ENCODE measurements at regions not wholly inside any gene's neighbourhood (a gene's known extent, or its start where the extent isn't known, plus 50 kb on each side); places are given as distances from the start of the nearest gene placed in this dataset.

- Mint-ChIP-seq H3K27ac (no peak overlapping the region), H3K36me3 (ENCODE audit: low read depth) (no peaks in the 10 kb centered on the region), H3K27me3 (ENCODE audit: low read depth) (no peaks in the 10 kb centered on the region), H3K4me3 (no peak overlapping the region), H3K4me1 (ENCODE audit: low read depth) (no peaks in the 10 kb centered on the region), H3K9me3 (peaks cover 14% of the 10 kb centered on the region)
- DNase-seq (ENCODE audit: low spot score) = no peak
Observed at GRCh38 chr18:64322189-64322588, 173.3 kb upstream of the LINC00305 start.

DNA sequence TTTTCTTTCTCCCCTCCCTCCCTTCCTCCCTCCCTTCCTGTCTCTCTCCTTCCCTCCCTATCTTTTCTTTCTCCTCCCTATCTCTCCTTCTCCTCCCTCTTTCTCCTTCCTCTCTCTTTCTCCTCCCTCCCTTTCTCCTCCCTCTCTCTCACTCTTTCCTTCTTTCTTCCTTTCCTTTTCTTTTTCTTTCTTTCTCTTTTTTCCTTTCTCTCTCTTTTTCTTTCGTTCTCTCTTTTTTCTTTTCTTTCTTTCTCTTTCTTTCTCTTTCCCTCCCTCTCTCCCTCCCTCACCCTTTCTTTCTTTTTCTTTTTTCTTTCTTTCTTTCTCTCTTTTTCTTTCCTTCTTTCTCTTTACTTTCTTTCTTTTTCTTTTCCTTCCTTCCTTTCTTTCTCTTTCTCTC lies 169.7 kb upstream of the LINC00305 start:
- peaks cover 14% of the 10 kb centered on the region for H3K9me3 Mint-ChIP-seq
- no peak for DNase-seq (ENCODE audit: low spot score)
- H3K27me3 Mint-ChIP-seq (ENCODE audit: low read depth) = no peaks in the 10 kb centered on the region
- no peaks in the 10 kb centered on the region for H3K4me1 Mint-ChIP-seq (ENCODE audit: low read depth)
- no peak overlapping the region for H3K27ac Mint-ChIP-seq
- no peaks in the 10 kb centered on the region for H3K36me3 Mint-ChIP-seq (ENCODE audit: low read depth)
- H3K4me3 Mint-ChIP-seq = no peak overlapping the region

- Mint-ChIP-seq H3K36me3 (ENCODE audit: low read depth) (no peaks in the 10 kb centered on the region), H3K4me3 (no peak overlapping the region), H3K27me3 (ENCODE audit: low read depth) (no peaks in the 10 kb centered on the region), H3K9me3 (no peaks in the 10 kb centered on the region), H3K4me1 (ENCODE audit: low read depth) (no peaks in the 10 kb centered on the region), H3K27ac (no peak overlapping the region)
- no peak for DNase-seq (ENCODE audit: low spot score)
Observed at GRCh38 chr18:64311859-64312258, 163.0 kb upstream of the LINC00305 start.

GRCh38 chr18:64295839-64296238 lies 147.0 kb upstream of the LINC00305 start:
- H3K4me3 Mint-ChIP-seq = no peak overlapping the region

DNA sequence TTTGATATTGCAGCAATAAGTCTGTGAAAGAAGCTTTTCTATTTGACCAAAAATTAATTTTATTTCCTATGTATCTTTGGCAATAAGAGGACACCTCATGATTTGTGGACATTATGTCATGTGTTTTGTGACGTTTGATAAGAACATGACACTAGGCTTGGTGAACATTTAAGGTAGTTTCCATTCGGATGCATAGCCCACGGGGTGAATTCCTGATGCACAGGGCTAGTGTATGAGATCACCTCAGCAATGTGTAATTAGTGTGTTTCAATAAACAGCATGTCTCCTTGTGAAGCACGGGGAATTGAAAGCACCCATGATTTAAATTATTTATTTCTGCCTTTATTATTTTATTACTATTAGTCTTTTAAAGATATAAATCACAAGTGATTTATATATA lies 146.1 kb upstream of the LINC00305 start:
- DNase-seq (ENCODE audit: low spot score) = no peak
- H3K4me1 Mint-ChIP-seq (ENCODE audit: low read depth) = no peaks in the 10 kb centered on the region
- no peaks in the 10 kb centered on the region for H3K27me3 Mint-ChIP-seq (ENCODE audit: low read depth)
- H3K36me3 Mint-ChIP-seq (ENCODE audit: low read depth) = no peaks in the 10 kb centered on the region
- no peak overlapping the region for H3K4me3 Mint-ChIP-seq
- H3K27ac Mint-ChIP-seq = no peak overlapping the region
- peaks cover 4% of the 10 kb centered on the region for H3K9me3 Mint-ChIP-seq

More at GRCh38 chr18:64295839-64296238, 147.0 kb upstream of the LINC00305 start:
- no peak overlapping the region for H3K27ac Mint-ChIP-seq
- H3K4me1 Mint-ChIP-seq (ENCODE audit: low read depth) = no peaks in the 10 kb centered on the region
- H3K36me3 Mint-ChIP-seq (ENCODE audit: low read depth) = no peaks in the 10 kb centered on the region
- peaks cover 4% of the 10 kb centered on the region for H3K9me3 Mint-ChIP-seq
- no peak for DNase-seq (ENCODE audit: low spot score)
- H3K27me3 Mint-ChIP-seq (ENCODE audit: low read depth) = no peaks in the 10 kb centered on the region

GRCh38 chr18:64288432-64288831 lies 139.5 kb upstream of the LINC00305 start:
- H3K27ac Mint-ChIP-seq = no peak overlapping the region
- H3K4me1 Mint-ChIP-seq (ENCODE audit: low read depth) = no peaks in the 10 kb centered on the region
- no peaks in the 10 kb centered on the region for H3K36me3 Mint-ChIP-seq (ENCODE audit: low read depth)

DNA sequence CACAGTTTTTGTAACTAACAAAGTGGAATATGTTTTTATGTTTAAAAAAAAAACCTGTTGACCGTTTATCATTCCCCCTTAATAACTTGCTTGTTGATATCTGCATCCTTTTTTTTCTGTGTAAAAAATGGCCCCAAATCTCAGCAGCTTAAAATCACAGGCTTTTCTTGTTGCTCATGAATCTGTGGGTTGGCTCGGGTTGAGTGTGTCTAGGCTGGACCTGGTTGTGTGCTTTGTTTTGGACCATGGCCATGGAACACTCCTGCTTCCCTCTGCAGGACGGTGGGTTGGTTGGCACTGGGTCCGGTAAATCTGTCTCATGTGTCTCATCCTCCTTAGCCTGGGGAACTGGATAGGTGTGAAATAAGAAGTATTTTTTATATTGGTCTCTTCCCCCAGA lies 139.0 kb upstream of the LINC00305 start:
- no peak overlapping the region for H3K27ac Mint-ChIP-seq
- H3K4me3 Mint-ChIP-seq = no peak overlapping the region
- no peak for DNase-seq (ENCODE audit: low spot score)
- H3K9me3 Mint-ChIP-seq = peaks cover 8% of the 10 kb centered on the region
- no peaks in the 10 kb centered on the region for H3K36me3 Mint-ChIP-seq (ENCODE audit: low read depth)
- no peaks in the 10 kb centered on the region for H3K4me1 Mint-ChIP-seq (ENCODE audit: low read depth)
- H3K27me3 Mint-ChIP-seq (ENCODE audit: low read depth) = no peaks in the 10 kb centered on the region

More at GRCh38 chr18:64288432-64288831, 139.5 kb upstream of the LINC00305 start:
- peaks cover 4% of the 10 kb centered on the region for H3K9me3 Mint-ChIP-seq
- H3K27me3 Mint-ChIP-seq (ENCODE audit: low read depth) = no peaks in the 10 kb centered on the region
- H3K4me3 Mint-ChIP-seq = no peak overlapping the region
- no peak for DNase-seq (ENCODE audit: low spot score)

- no peak for DNase-seq (ENCODE audit: low spot score)
- Mint-ChIP-seq H3K27ac (no peak overlapping the region), H3K9me3 (peaks cover 27% of the 10 kb centered on the region), H3K4me3 (no peak overlapping the region), H3K36me3 (ENCODE audit: low read depth) (no peaks in the 10 kb centered on the region), H3K27me3 (ENCODE audit: low read depth) (no peaks in the 10 kb centered on the region), H3K4me1 (ENCODE audit: low read depth) (no peaks in the 10 kb centered on the region)
Observed at GRCh38 chr18:64283059-64283458, 134.2 kb upstream of the LINC00305 start.

- Mint-ChIP-seq H3K27me3 (ENCODE audit: low read depth) (no peaks in the 10 kb centered on the region), H3K4me1 (ENCODE audit: low read depth) (no peaks in the 10 kb centered on the region)
Observed at GRCh38 chr18:64278026-64278425, 129.1 kb upstream of the LINC00305 start.

GRCh38 chr18:64276311-64277090 lies 127.6 kb upstream of the LINC00305 start:
- H3K36me3 Mint-ChIP-seq (ENCODE audit: low read depth) = no peaks in the 10 kb centered on the region
- H3K9me3 Mint-ChIP-seq = peaks cover 15% of the 10 kb centered on the region
- H3K27me3 Mint-ChIP-seq (ENCODE audit: low read depth) = no peaks in the 10 kb centered on the region
- H3K27ac Mint-ChIP-seq = no peak overlapping the region
- no peaks in the 10 kb centered on the region for H3K4me1 Mint-ChIP-seq (ENCODE audit: low read depth)
- no peak overlapping the region for H3K4me3 Mint-ChIP-seq
- DNase-seq (ENCODE audit: low spot score) = no peak

More at GRCh38 chr18:64278026-64278425, 129.1 kb upstream of the LINC00305 start:
- DNase-seq (ENCODE audit: low spot score) = no peak
- Mint-ChIP-seq H3K36me3 (ENCODE audit: low read depth) (no peaks in the 10 kb centered on the region), H3K9me3 (peaks cover 23% of the 10 kb centered on the region), H3K27ac (no peak overlapping the region), H3K4me3 (no peak overlapping the region)

DNA sequence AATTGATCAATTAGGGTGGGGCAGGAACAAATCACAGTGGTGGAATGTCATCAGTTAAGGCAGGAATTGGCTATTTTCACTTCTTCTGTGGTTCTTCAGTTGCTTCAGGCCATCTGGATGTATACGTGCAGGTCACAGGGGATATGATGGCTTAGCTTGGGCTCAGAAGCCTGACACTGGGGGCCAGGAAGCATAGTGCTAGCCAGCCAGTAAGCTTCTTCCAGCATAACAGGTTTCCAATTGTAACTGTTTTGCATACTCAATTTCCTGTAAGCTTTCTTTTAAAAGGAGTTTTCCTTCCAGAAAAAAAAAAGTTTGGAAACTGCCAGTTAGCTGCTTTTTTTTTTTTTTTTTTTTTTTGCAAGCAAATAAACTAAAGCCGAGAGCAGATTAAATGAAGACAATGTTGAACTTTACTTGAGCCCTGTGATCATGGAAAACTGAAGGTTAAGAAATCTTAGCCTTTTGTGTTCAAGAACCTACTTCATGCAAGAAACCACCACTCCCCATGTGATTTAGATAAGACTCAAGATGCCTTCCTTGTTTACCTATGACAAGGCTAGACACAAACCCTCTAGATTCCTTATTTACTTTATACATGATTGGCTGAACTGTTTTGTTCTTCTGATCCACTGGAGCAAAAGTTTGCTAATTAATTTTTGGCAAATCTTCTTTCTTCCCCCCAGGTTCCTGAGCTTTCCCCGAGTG lies 126.9 kb upstream of the LINC00305 start:
- H3K27ac Mint-ChIP-seq = no peak overlapping the region

DNA sequence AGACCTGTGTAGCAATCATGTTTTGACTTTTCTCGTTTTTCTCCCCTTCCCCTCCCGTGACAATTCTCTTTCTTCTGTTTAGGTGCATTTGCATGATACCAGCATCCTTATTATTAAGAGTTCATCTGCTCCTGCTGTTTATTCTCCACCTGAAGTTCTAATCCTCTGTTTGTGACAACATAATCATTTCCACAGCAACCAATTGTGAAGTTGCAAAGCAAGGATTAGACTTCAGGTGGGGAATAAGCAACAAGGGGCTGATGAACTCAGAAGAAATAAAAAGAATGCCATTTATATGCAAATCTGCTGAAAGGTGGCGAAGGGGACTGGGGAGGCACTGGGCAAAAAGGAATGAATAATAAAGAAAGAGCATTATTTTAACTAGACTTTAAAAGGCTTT lies 124.8 kb upstream of the LINC00305 start:
- Mint-ChIP-seq H3K36me3 (ENCODE audit: low read depth) (no peaks in the 10 kb centered on the region), H3K9me3 (peaks cover 4% of the 10 kb centered on the region), H3K4me3 (no peak overlapping the region), H3K27ac (no peak overlapping the region), H3K27me3 (ENCODE audit: low read depth) (no peaks in the 10 kb centered on the region), H3K4me1 (ENCODE audit: low read depth) (no peaks in the 10 kb centered on the region)
- no peak for DNase-seq (ENCODE audit: low spot score)

More for the DNA sequence above, 126.9 kb upstream of the LINC00305 start:
- H3K36me3 Mint-ChIP-seq (ENCODE audit: low read depth) = no peaks in the 10 kb centered on the region
- DNase-seq (ENCODE audit: low spot score) = no peak
- no peak overlapping the region for H3K4me3 Mint-ChIP-seq
- H3K9me3 Mint-ChIP-seq = peaks cover 13% of the 10 kb centered on the region
- H3K4me1 Mint-ChIP-seq (ENCODE audit: low read depth) = no peaks in the 10 kb centered on the region
- H3K27me3 Mint-ChIP-seq (ENCODE audit: low read depth) = no peaks in the 10 kb centered on the region

- no peak for DNase-seq (ENCODE audit: low spot score)
- Mint-ChIP-seq H3K9me3 (peaks cover 4% of the 10 kb centered on the region), H3K27ac (no peak overlapping the region)
Observed at GRCh38 chr18:64271975-64272659, 123.2 kb upstream of the LINC00305 start.

DNA sequence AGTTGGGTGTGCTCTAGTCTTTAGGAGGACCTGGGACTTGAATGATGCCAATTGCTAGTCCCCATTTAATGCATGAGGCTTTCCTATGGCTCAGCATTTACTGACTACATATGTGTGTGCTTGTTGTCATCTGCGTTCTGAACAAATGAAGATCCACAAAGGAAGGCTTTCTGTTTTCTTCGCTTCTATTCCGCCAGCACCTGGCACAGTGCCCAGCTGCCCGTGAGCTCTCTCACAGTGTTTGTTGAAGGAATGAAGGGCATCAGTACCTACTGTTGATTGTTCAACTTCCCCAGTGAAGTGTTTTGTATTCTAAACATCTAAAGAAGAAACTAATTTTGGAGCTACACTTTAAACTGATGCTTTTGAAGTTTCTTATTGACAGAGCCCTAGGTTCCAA lies 122.4 kb upstream of the LINC00305 start:
- DNase-seq (ENCODE audit: low spot score) = no peak
- H3K27ac Mint-ChIP-seq = no peak overlapping the region
- H3K27me3 Mint-ChIP-seq (ENCODE audit: low read depth) = no peaks in the 10 kb centered on the region
- H3K36me3 Mint-ChIP-seq (ENCODE audit: low read depth) = no peaks in the 10 kb centered on the region
- no peak overlapping the region for H3K4me3 Mint-ChIP-seq
- peaks cover 4% of the 10 kb centered on the region for H3K9me3 Mint-ChIP-seq
- no peaks in the 10 kb centered on the region for H3K4me1 Mint-ChIP-seq (ENCODE audit: low read depth)

More at GRCh38 chr18:64271975-64272659, 123.2 kb upstream of the LINC00305 start:
- H3K4me3 Mint-ChIP-seq = no peak overlapping the region
- no peaks in the 10 kb centered on the region for H3K4me1 Mint-ChIP-seq (ENCODE audit: low read depth)
- H3K36me3 Mint-ChIP-seq (ENCODE audit: low read depth) = no peaks in the 10 kb centered on the region
- no peaks in the 10 kb centered on the region for H3K27me3 Mint-ChIP-seq (ENCODE audit: low read depth)

Measured in T-helper 2 cell treated with Interferon-gamma antibody and Interleukin-4, amounts not matched to agents 5 μg/mL and 100 μg/mL, for 36 hours (primary cell).